ENCODE measurements at regions not wholly inside any gene's neighbourhood (a gene's known extent, or its start where the extent isn't known, plus 50 kb on each side); places are given as distances from the start of the nearest gene placed in this dataset.

- no peak for TF ChIP-seq ZNF263 (CRISPR knock-in tag; IDR thresholded peaks at IDR 0.05; ENCODE audit: low read depth)
- no peak for TF ChIP-seq CTCF (IDR thresholded peaks at IDR 0.05)
- no peak for TF ChIP-seq ATF3 (CRISPR knock-in tag; conservative IDR thresholded peaks at IDR 0.05)
- TF ChIP-seq FOXP4 (CRISPR knock-in tag; IDR thresholded peaks at IDR 0.05): no peak
- no peak for TF ChIP-seq CREB1 (CRISPR knock-in tag; IDR thresholded peaks at IDR 0.05)
- no peak for TF ChIP-seq NR3C1 (CRISPR knock-in tag; conservative IDR thresholded peaks at IDR 0.05; ENCODE audit: low read depth)
- no peak for TF ChIP-seq HMGA2 (CRISPR knock-in tag; IDR thresholded peaks at IDR 0.05)
- TF ChIP-seq JUN (CRISPR knock-in tag; IDR thresholded peaks at IDR 0.05): no peak
- no peak for TF ChIP-seq ZNF416 (CRISPR knock-in tag; IDR thresholded peaks at IDR 0.05)
- TF ChIP-seq FOXP1 (CRISPR knock-in tag; IDR thresholded peaks at IDR 0.05; ENCODE audit: borderline replicate concordance): no peak
- no peak for TF ChIP-seq MAX (CRISPR knock-in tag; IDR thresholded peaks at IDR 0.05)
- TF ChIP-seq PRDM15 (CRISPR knock-in tag; IDR thresholded peaks at IDR 0.05): no peak
- TF ChIP-seq STAT6 (CRISPR knock-in tag; conservative IDR thresholded peaks at IDR 0.05; ENCODE audit: low read depth): no peak
These were observed 76.9 kb upstream of the OTX2 start for GRCh38 chr14:56887216-56887615.

All from WTC11 (cell line).